Activated effector memory CD4-positive, alpha-beta T cell treated with anti-CD3 and anti-CD28 coated beads, Interleukin-2, amount 50 U/mL, for 16 hours (primary cell): ENCODE measurements at regions not wholly inside any gene's neighbourhood (a gene's known extent, or its start where the extent isn't known, plus 50 kb on each side); places are given as distances from the start of the nearest gene placed in this dataset.

Experiments used
- DNase-seq: peaks from one replicate; pipeline ENCODE4 v3.0.0-alpha.2; 2020

DNA sequence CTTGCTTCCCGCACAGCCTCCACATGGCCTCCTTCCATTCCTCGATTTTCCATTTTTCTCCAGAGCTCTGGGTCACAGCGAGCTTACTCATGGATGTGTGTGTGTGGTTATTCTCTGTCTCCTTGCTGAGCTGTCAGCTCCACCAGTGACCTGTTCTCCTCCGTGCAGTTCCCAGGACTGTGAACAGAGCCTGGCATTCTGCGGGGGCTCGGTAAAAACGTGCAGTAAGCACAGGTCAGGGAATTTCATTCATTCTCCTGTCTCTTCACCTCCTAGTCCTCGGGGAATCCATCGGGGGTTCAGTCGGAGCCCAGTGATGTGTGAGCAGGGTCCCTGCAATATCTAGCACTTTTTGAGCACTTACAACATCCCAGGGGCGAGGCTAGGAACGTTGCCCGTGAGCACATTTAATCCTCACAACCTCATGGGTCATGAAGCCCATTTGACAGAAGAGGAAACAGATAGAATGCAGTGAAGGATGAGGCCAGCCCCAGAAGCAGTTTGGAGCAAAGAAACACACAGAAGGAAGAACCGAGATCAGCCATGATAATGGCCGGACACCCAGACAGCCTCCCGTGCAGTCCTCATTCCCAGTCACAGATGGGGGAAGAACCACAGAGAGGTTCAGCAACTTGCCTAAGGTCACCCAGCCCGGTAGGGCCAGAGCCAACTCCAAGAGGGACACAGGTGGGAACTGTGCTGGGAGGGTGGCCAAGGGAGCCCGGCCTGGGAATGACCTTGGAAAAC, 183.2 kb upstream of the GSE1 start:
- DNase-seq = peak; percentile 61

DNA sequence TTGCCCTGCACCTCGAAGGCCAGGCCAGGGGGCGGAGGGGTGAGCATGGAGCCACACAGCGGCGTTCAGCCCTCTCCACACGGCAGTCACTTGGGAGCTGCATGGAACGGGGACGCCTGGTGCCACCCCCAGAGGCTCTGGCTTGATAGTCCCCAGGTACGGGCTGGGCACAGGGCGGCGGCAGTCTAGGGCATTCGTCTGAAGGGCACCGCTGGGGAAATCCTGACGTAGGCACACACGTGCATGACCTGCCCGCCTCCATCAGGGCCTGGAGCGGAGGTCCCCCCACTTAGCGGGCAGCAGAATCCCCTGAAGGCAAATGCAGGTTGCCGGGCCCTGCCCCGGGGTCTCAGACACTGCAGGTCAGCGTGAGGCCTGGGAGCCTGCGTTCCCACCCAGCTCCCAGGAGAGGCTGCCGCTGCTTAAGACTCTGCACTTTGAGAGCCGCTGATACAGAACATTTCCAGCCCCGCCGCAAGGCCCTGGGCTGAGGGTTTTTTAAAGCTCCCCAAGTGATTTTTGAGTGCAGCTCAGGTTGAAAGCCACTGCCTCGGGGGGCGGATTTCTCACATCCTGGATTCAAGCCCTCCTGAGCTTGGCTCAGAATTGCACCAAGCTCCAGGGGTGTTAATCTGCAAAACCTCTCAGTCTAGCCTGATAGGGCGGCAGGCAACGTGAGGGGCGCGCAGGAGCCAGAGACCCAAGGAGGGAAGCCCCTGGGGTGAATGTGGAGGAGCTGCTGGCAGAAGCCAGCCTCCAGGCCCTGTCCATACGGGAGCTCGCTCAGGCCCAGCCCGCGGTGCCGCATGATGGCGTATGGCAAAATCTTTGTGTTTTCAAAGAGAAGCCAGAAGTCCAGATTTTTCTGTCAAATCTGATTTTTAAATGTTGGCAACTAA, 182.3 kb upstream of the GSE1 start:
- DNase-seq = peak; percentile 58

DNA sequence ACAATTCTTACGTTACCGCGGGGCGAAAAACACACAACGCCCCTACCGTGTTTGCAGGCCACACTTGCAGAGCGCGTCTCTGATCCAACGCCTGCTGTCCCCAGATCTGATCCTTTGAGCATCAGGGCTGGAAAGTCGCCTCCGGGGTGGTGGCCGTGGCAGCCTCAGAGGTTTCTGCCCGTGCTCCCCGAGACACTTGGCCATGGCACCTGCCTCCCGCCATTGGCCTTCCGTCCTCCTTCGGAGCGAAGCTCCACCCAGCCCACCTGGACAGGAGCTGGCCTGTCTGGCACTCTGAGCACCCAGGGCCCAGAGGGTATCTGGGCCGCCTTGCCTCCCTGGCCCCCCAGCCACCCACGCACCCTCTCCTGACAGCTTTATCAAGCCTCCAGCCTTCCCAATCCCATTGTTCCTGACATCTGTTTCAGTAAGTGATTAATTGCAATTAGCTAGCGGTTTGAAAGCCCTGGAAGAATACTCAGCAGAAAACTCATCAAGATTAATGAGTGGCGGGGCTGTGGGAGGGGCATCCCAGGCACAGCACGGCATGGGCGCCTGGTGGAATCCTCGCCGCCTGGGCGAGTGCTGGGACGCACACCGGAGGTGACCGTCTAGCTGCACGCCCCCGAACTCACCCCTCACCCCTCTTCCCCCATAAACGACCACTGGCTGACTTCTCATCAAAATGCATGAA, 181.5 kb upstream of the GSE1 start:
- DNase-seq = peak; percentile 47

- no peak for DNase-seq
These were observed 180.5 kb upstream of the GSE1 start for GRCh38 chr16:85432606-85433005.

DNA sequence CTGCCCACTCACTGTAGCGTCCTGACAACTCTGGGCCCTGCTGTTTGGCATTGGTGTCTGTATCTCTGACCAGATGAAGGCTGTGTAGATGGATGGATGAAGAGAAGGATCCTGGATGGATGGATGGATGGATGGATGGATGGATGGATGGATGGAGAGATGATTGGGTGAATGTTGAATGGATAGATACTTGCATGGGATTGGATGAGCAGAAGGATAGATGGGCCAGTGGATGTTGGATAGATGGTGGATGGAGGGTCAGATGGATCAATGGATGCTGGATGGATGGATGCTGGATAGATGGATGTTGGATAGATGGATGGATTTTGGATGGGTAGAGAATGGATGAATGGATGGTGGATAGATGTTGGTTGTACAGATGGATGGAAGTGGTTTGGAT, 179.6 kb upstream of the GSE1 start:
- no peak for DNase-seq

GRCh38 chr16:85435286-85435685, 177.8 kb upstream of the GSE1 start:
- no peak for DNase-seq

GRCh38 chr16:85435700-85436099, 177.4 kb upstream of the GSE1 start:
- no peak for DNase-seq

- DNase-seq = no peak
These were observed 176.9 kb upstream of the GSE1 start for GRCh38 chr16:85436207-85436606.

GRCh38 chr16:85436636-85437165, 176.4 kb upstream of the GSE1 start:
- DNase-seq = no peak

DNA sequence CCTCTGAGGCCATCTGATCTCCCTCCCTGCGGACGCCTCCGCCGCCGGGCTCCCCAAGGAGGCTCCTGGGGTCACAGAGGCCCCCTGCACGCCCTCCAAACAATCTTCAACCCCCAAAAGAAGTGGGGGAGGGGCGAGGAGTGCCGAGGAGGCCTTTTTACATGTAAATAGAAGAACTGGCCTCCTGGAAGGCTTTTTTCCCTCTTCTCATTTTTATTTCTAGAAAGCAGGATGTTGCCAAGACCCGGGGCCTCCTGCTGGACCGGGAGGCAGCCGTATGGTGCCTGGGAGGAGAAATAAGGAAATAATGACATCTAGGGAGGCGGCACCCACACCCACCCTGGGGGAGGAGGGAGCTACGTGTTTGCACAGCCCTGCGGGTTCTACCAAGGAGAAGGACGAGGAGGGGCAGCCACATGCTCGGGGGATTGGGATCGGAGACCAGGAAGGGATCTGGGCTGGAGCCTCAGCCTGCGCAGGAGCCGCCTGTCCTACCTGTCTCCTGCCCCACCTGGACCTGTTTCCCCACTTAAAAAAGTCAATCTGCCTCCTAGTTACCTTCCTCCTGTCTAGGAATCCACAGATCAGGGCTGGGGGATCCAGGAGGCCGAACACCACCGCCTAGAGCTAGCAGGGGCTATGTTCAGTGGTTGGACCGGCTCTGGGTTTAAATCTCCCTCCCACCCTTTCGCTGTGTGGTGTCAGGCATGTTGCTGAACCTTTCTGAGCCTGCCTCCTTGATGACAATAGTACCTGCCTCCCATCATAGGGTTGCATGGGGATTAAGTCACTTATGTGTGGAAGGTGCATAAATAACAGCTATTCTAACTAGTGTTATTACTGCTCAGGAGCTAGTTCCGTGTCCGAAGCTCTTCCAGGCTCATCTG, 175.7 kb upstream of the GSE1 start:
- DNase-seq = no peak

DNA sequence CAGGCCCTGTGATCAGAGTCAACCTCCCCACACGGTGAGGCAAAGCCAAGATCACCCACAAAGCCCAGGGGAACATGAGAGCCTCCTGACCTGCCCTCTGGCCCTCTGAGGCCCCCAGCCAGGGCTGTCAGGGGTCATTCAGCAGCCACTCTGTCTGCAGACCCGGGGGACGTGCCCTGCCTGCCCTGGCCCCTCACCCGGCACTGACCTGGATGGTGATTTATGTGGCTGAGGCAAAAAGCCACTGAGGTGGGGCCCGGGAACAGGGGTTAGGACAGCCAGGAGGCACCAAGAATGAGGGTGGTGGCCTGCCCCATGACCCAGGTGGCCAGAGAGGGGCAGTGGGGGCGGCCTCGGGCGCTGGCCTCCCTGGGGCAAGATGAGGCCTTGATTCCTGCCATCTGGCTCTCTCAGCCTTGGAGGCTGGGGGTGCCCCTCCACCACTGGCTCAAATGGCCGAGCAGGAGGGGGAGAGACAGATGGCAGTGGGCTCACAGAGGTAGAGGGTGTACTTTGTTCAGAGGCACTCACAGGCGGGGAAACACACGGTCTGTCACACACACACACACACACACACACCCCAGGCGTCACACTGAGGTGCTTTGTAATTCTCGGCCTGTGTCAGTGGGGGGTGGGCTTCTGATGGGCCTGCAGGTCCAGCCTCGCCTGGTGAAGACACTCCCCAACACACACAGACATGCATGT, 174.0 kb upstream of the GSE1 start:
- DNase-seq = no peak

- DNase-seq = no peak
These were observed 172.4 kb upstream of the GSE1 start for GRCh38 chr16:85440744-85441143.

GRCh38 chr16:85441189-85441889, 171.8 kb upstream of the GSE1 start:
- DNase-seq = no peak

GRCh38 chr16:85441890-85442670, 171.0 kb upstream of the GSE1 start:
- DNase-seq = no peak

- DNase-seq = no peak
These were observed 170.0 kb upstream of the GSE1 start for GRCh38 chr16:85443116-85443515.

DNA sequence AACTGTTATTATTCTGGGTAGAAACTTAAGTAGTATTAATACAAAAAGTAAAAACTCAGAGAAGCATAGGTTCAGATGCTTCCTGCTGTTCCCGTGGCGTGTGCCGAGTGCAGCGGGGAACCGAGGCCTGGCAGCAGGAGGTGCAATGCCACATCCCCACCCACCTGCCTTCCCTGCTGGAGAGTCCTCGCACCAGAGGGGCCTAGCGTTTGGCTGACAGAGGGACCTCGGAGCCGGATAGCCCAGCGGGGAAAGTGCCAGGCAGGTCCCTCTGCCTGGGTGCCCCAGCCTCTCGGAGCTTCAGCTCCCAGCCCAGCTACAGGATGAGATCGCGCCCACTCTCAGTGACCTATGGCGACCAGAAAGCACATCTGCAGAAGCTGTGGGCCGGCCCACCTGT, 169.6 kb upstream of the GSE1 start:
- no peak for DNase-seq

- DNase-seq = no peak
These were observed 167.9 kb upstream of the GSE1 start for GRCh38 chr16:85445064-85445778.

- no peak for DNase-seq
These were observed 167.3 kb upstream of the GSE1 start for GRCh38 chr16:85445779-85446222.

DNA sequence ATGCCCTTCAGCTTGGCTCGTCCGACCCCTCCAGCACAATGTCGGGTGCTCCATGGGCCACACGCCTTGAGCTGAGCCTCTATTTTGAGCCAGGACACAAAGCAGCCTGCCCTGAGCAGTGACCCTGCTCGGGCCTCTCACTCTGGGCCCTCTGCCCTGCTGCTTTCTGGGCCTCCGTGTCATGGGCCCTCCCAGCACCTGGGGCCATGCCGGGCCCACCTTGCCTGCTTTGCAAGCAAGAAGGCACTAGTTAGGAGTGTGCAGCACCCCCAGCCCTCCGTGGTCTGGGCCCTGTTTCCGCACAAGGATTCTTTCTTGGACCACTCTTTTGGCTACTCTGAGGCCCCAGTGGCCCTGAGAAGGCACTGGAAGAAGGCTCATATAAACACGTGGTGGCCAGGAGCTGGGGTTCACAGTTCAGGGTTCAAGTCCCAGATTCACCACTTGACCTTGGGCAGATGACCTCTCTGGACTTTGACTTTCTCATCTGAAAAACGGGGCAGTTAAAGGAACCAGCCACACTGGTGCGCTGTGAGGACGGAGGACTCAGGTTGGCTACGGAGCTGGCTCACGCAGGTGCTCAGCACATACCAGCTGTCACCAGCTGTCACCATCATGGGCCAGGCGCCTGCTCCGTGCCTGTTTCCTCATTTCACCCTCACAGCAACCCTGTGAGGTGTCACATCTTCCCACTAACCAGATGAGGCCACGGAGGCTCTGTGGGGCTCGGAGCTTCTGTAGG, 166.0 kb upstream of the GSE1 start:
- DNase-seq = no peak
